WERI-Rb-1 (cell line): ENCODE measurements at regions not wholly inside any gene's neighbourhood (a gene's known extent, or its start where the extent isn't known, plus 50 kb on each side); places are given as distances from the start of the nearest gene placed in this dataset.

Experiments
- DNase-seq: peaks from one replicate; pipeline ENCODE4 v3.0.0-alpha.2; 2020
- H3K27ac ChIP-seq: fragments of 250-450 bp; sonication (Bioruptor Pico); 2 replicates; pipeline ENCODE4 v1.5.1; 2020; ENCODE audit warnings: mild to moderate bottlenecking, moderate library complexity
- H3K27me3 ChIP-seq: fragments of 250-450 bp; sonication (Bioruptor Pico); 2 replicates; pipeline ENCODE4 v1.5.1; 2021; ENCODE audit warnings: mild to moderate bottlenecking, low read depth, moderate library complexity; ENCODE audit not compliant: insufficient read depth, severe bottlenecking
- H3K36me3 ChIP-seq: fragments of 250-450 bp; sonication (Bioruptor Pico); 2 replicates; pipeline ENCODE4 v1.5.1; 2020; ENCODE audit warnings: mild to moderate bottlenecking, moderate library complexity
- H3K4me3 ChIP-seq: 2 replicates; pipeline ENCODE4 v1.5.1; 2011; ENCODE audit warnings: low read depth, mild to moderate bottlenecking, control low read depth, low read length
- H3K9me3 ChIP-seq: fragments of 250-450 bp; sonication (Bioruptor Pico); 2 replicates; pipeline ENCODE4 v1.5.1; 2021; ENCODE audit warnings: mild to moderate bottlenecking, moderate library complexity; ENCODE audit not compliant: severe bottlenecking
- CTCF ChIP-seq: IDR thresholded peaks from 2 replicates; pipeline ENCODE4 v1.5.1; 2011; ENCODE audit warnings: low read depth, mild to moderate bottlenecking, control low read depth, inconsistent platforms, low read length

GRCh38 chr4:3818371-3818770, 52.2 kb downstream of the ADRA2C start:
- peaks cover 17% of the 10 kb centered on the region for H3K9me3 ChIP-seq
- peak; percentile 62 for DNase-seq
- no peak overlapping the region for H3K4me3 ChIP-seq
- H3K27me3 ChIP-seq: no peaks in the 10 kb centered on the region
- no peak for TF ChIP-seq CTCF
- H3K27ac ChIP-seq: peak overlapping the region; percentile 24
- H3K36me3 ChIP-seq: 0 out of 2 replicates have a peak, but pooled peaks cover 4% of the 10 kb centered on the region

GRCh38 chr4:3819210-3819919, 53.2 kb downstream of the ADRA2C start:
- TF ChIP-seq CTCF: no peak
- Histone ChIP-seq H3K4me3 (no peak overlapping the region), H3K36me3 (0 out of 2 replicates have a peak, but pooled peaks cover 4% of the 10 kb centered on the region), H3K27ac (no peak overlapping the region; the same call in 1 of the 2 replicates), H3K27me3 (no peaks in the 10 kb centered on the region), H3K9me3 (peaks cover 17% of the 10 kb centered on the region)
- no peak for DNase-seq

- Histone ChIP-seq H3K4me3 (no peak overlapping the region), H3K27ac (no peak overlapping the region; the same call in 1 of the 2 replicates), H3K27me3 (no peaks in the 10 kb centered on the region), H3K9me3 (peaks cover 17% of the 10 kb centered on the region), H3K36me3 (0 out of 2 replicates have a peak, but pooled peaks cover 4% of the 10 kb centered on the region)
- no peak for TF ChIP-seq CTCF
- no peak for DNase-seq
These were observed 54.0 kb downstream of the ADRA2C start for GRCh38 chr4:3820016-3820805.

- no peak for DNase-seq
- Histone ChIP-seq H3K27ac (peak overlapping the region; percentile 74), H3K4me3 (no peak overlapping the region), H3K9me3 (peaks cover 17% of the 10 kb centered on the region), H3K27me3 (no peaks in the 10 kb centered on the region), H3K36me3 (0 out of 2 replicates have a peak, but pooled peaks cover 4% of the 10 kb centered on the region)
- no peak for TF ChIP-seq CTCF
These were observed 54.8 kb downstream of the ADRA2C start for GRCh38 chr4:3820806-3821579.

GRCh38 chr4:3821580-3822229, 55.5 kb downstream of the ADRA2C start:
- no peak for TF ChIP-seq CTCF
- peak overlapping the region; percentile 74 for H3K27ac ChIP-seq
- H3K27me3 ChIP-seq: no peaks in the 10 kb centered on the region
- H3K36me3 ChIP-seq: 0 out of 2 replicates have a peak, but pooled peaks cover 4% of the 10 kb centered on the region
- H3K9me3 ChIP-seq: peaks cover 16% of the 10 kb centered on the region
- peak; percentile 52 for DNase-seq
- H3K4me3 ChIP-seq: no peak overlapping the region
